PC-3 (cell line): ENCODE measurements at regions not wholly inside any gene's neighbourhood (a gene's known extent, or its start where the extent isn't known, plus 50 kb on each side); places are given as distances from the start of the nearest gene placed in this dataset.

Experiments used
- ATAC-seq: fragments of 200-7000 bp; cut with Tn5 transposase; 2 replicates; pipeline ENCODE4 v1.9.1; 2020; ENCODE audit warnings: mild to moderate bottlenecking, moderate library complexity
- BruUV-seq: library from RNA; stranded (reverse); fragments of 400-500 nt; replicated peaks from 2 replicates; lab custom pipeline; 2021; lab: Mats Ljungman, UMichigan
- CTCF ChIA-PET: fragments of 300-600 bp; sonication (Branson Sonifier 250); formaldehyde crosslinking; loops from one replicate; lab custom pipeline; 2022; ENCODE audit warnings: antibody characterized with exemption; lab: Charles Lee
- POLR2A ChIA-PET: fragments of 300-600 bp; sonication (Branson Sonifier 250); formaldehyde crosslinking; loops from one replicate; lab custom pipeline; 2022; ENCODE audit warnings: antibody characterized with exemption; ENCODE audit not compliant: unreplicated experiment; lab: Charles Lee
- DNase-seq: peaks from one replicate; pipeline ENCODE4 v3.0.0-alpha.2; 2015
- H2AFZ ChIP-seq: fragments of 300-600 bp; sonication (generic); 2 replicates; pipeline ENCODE4 v1.6.0; 2016; ENCODE audit warnings: antibody characterized with exemption, low read length
- H3F3A ChIP-seq: fragments of 300-600 bp; sonication (generic); one replicate; pipeline ENCODE4 v1.6.0; 2017; ENCODE audit warnings: antibody characterized with exemption, low read length, control low read depth, mild to moderate bottlenecking; ENCODE audit not compliant: unreplicated experiment
- H3K27ac ChIP-seq: fragments of 300-600 bp; sonication (generic); 2 replicates; pipeline ENCODE4 v1.5.1; 2016; ENCODE audit warnings: mild to moderate bottlenecking, low read length
- H3K27me3 ChIP-seq: fragments of 300-600 bp; sonication (generic); 2 replicates; pipeline ENCODE4 v1.6.1; 2016; ENCODE audit warnings: low read length, mixed read lengths
- H3K36me3 ChIP-seq: fragments of 300-600 bp; sonication (generic); 2 replicates; pipeline ENCODE4 v1.6.1; 2016; ENCODE audit warnings: low read depth, mixed run types, low read length, mixed read lengths
- H3K4me1 ChIP-seq: fragments of 300-600 bp; sonication (generic); 2 replicates; pipeline ENCODE4 v1.5.1; 2016; ENCODE audit warnings: low read length; ENCODE audit not compliant: insufficient read depth
- H3K4me2 ChIP-seq: fragments of 300-600 bp; sonication (generic); 2 replicates; pipeline ENCODE4 v1.6.0; 2016; ENCODE audit warnings: low read length
- H3K4me3 ChIP-seq: fragments of 300-600 bp; sonication (generic); 2 replicates; pipeline ENCODE4 v1.5.1; 2016; ENCODE audit warnings: mild to moderate bottlenecking, low read length, mixed read lengths
- H3K79me2 ChIP-seq: fragments of 300-600 bp; sonication (generic); 2 replicates; pipeline ENCODE4 v1.6.1; 2017; ENCODE audit warnings: low read length, mixed read lengths
- H3K9ac ChIP-seq: fragments of 300-600 bp; sonication (generic); 2 replicates; pipeline ENCODE4 v1.6.0; 2016; ENCODE audit warnings: mild to moderate bottlenecking, low read length
- H3K9me2 ChIP-seq: fragments of 300-600 bp; sonication (generic); replicated peaks from 2 replicates; pipeline ENCODE4 v1.6.1; 2016; ENCODE audit warnings: mixed run types, low read length, mixed read lengths
- H3K9me3 ChIP-seq: fragments of 300-600 bp; sonication (generic); 2 replicates; pipeline ENCODE4 v1.6.1; 2016; ENCODE audit warnings: low read length, mixed read lengths
- H4K20me1 ChIP-seq: fragments of 300-600 bp; sonication (generic); 2 replicates; pipeline ENCODE4 v1.6.1; 2016; ENCODE audit warnings: low read length, mixed read lengths
- CTCF ChIP-seq: fragments of 300-600 bp; sonication (generic); conservative IDR thresholded peaks from 2 replicates; pipeline ENCODE4 v1.5.1; 2017; ENCODE audit warnings: antibody characterized with exemption, low read depth, mild to moderate bottlenecking, low read length
- EZH2 ChIP-seq: fragments of 300-600 bp; sonication (generic); IDR thresholded peaks from one replicate; pipeline ENCODE4 v1.6.1; 2017; ENCODE audit warnings: antibody characterized with exemption, mild to moderate bottlenecking, low read length; ENCODE audit not compliant: unreplicated experiment
- EZH2phosphoT487 ChIP-seq: fragments of 300-600 bp; sonication (generic); IDR thresholded peaks from 2 replicates; pipeline ENCODE4 v1.6.1; 2018; ENCODE audit warnings: mild to moderate bottlenecking, antibody characterized with exemption, low read length, borderline replicate concordance
- intact Hi-C: fragments of 100-400 bp; cut with micrococcal nuclease; formaldehyde crosslinking; loops from 2 replicates; pipeline ENCODE4 v1.9.0; 2023

GRCh38 chr4:91961504-91961903, 342.3 kb upstream of the GRID2 start:
- Histone ChIP-seq H3K4me2 (no peak overlapping the region), H3K4me3 (no peak overlapping the region), H3K9me2 (no peaks in the 10 kb centered on the region), H3K36me3 (no peaks in the 10 kb centered on the region), H4K20me1 (no peaks in the 10 kb centered on the region), H3K27me3 (no peaks in the 10 kb centered on the region), H3K27ac (no peak overlapping the region), H2AFZ (no peak overlapping the region), H3K9ac (no peak overlapping the region), H3F3A (no peaks in the 10 kb centered on the region), H3K79me2 (no peaks in the 10 kb centered on the region), H3K4me1 (peaks cover 7% of the 10 kb centered on the region; the same call in 1 of the 2 replicates), H3K9me3 (no peaks in the 10 kb centered on the region)
- DNase-seq = no peak
- intact Hi-C loops = no loop called here
- TF ChIP-seq CTCF (no peak), EZH2 (no peak), EZH2phosphoT487 (no peak)
- ATAC-seq = no peak
- ChIA-PET POLR2A (no interaction called here), CTCF (no interaction called here)
- no TSS peak for BruUV-seq

GRCh38 chr4:91963486-91963885, 340.3 kb upstream of the GRID2 start:
- peak; percentile 37 for ATAC-seq
- CTCF ChIA-PET = no interaction called here
- Histone ChIP-seq H3K79me2 (no peaks in the 10 kb centered on the region), H3F3A (no peaks in the 10 kb centered on the region), H3K4me2 (no peak overlapping the region), H3K9me3 (no peaks in the 10 kb centered on the region), H4K20me1 (no peaks in the 10 kb centered on the region), H3K36me3 (no peaks in the 10 kb centered on the region), H3K9ac (no peak overlapping the region), H3K4me3 (no peak overlapping the region), H3K27ac (no peak overlapping the region), H3K27me3 (no peaks in the 10 kb centered on the region), H2AFZ (no peak overlapping the region), H3K9me2 (no peaks in the 10 kb centered on the region), H3K4me1 (peaks cover 7% of the 10 kb centered on the region; the same call in 1 of the 2 replicates)
- no TSS peak for BruUV-seq
- intact Hi-C loops = no loop called here
- POLR2A ChIA-PET = no interaction called here
- DNase-seq = peak; percentile 45
- TF ChIP-seq CTCF = no peak
- no peak for TF ChIP-seq EZH2
- TF ChIP-seq EZH2phosphoT487 = no peak

GRCh38 chr4:91965166-91965565, 338.6 kb upstream of the GRID2 start:
- intact Hi-C loops = no loop called here
- H3K9me3 ChIP-seq = no peaks in the 10 kb centered on the region
- no peak overlapping the region for H2AFZ ChIP-seq
- no peaks in the 10 kb centered on the region for H3K27me3 ChIP-seq
- H3K36me3 ChIP-seq = no peaks in the 10 kb centered on the region
- ATAC-seq (no peak), DNase-seq (no peak)
- peaks cover 7% of the 10 kb centered on the region; the same call in 1 of the 2 replicates for H3K4me1 ChIP-seq
- H4K20me1 ChIP-seq = no peaks in the 10 kb centered on the region
- H3F3A ChIP-seq = no peaks in the 10 kb centered on the region
- CTCF ChIA-PET = no interaction called here
- H3K27ac ChIP-seq = no peak overlapping the region
- no TSS peak for BruUV-seq
- H3K9me2 ChIP-seq = no peaks in the 10 kb centered on the region
- H3K9ac ChIP-seq = no peak overlapping the region
- no peaks in the 10 kb centered on the region for H3K79me2 ChIP-seq
- POLR2A ChIA-PET = no interaction called here
- TF ChIP-seq EZH2 = no peak
- TF ChIP-seq EZH2phosphoT487 = no peak
- no peak for TF ChIP-seq CTCF
- no peak overlapping the region for H3K4me3 ChIP-seq
- no peak overlapping the region for H3K4me2 ChIP-seq
